Heart right ventricle (tissue), 16 donors: ENCODE measurements at regions not wholly inside any gene's neighbourhood (a gene's known extent, or its start where the extent isn't known, plus 50 kb on each side); places are given as distances from the start of the nearest gene placed in this dataset.

ENCODE experiments used
- ATAC-seq, 8 donors: fragments of 200-7000 bp; cut with Tn5 transposase; one replicate each; pipeline ENCODE4 v1.9.1; 2020; ENCODE audit warnings: mild to moderate bottlenecking in 8 of 8, moderate library complexity in 8 of 8, moderate number of reproducible peaks in 1 of 8
- DNase-seq, 2 donors: peaks; one replicate each; pipeline ENCODE4 v3.0.0-alpha.2; 2020
- H3K27ac ChIP-seq, 10 donors: fragments of 200-600 bp; sonication (generic) in 2 of 10; one replicate each; pipeline versions ENCODE4 v1.5.0 to v1.8.0; 2020 to 2022; ENCODE audit warnings: mild to moderate bottlenecking in 3 of 10
- H3K27me3 ChIP-seq, 7 donors: fragments of 200-600 bp; one replicate each; pipeline ENCODE4 v1.8.0; 2021 to 2022; ENCODE audit warnings: mild to moderate bottlenecking in 2 of 7
- H3K36me3 ChIP-seq, 9 donors: fragments of 200-600 bp; sonication (generic) in 1 of 9; one replicate each; pipeline versions ENCODE4 v1.5.0 to v1.8.0; 2020 to 2022; ENCODE audit warnings: mild to moderate bottlenecking in 2 of 9
- H3K4me1 ChIP-seq, 9 donors: fragments of 200-600 bp; sonication (generic) in 1 of 9; one replicate each; pipeline versions ENCODE4 v1.5.0 to v1.8.0; 2020 to 2022; ENCODE audit warnings: mild to moderate bottlenecking in 4 of 9
- H3K4me3 ChIP-seq, 10 donors: fragments of 200-600 bp; sonication (generic) in 2 of 10; one replicate each; pipeline versions ENCODE4 v1.5.0 to v1.8.0; 2020 to 2022; ENCODE audit warnings: mild to moderate bottlenecking in 7 of 10, moderate library complexity in 2 of 10
- H3K9me3 ChIP-seq, 11 donors: fragments of 200-600 bp in 10 of 11; sonication (generic) in 2 of 11; one replicate each; pipeline versions ENCODE4 v1.5.0 to v1.8.0; 2013 to 2022; ENCODE audit warnings: mild to moderate bottlenecking in 2 of 11, control low read depth in 1 of 11, moderate library complexity in 1 of 11
- WGBS, 2 donors: extraction: QIAGEN DNeasy Blood & Tissue Kit; methylation state at CpG; one replicate each; pipeline ENCODE4 v1.1.7; 2013; ENCODE audit warnings: inconsistent platforms in 1 of 2; 5-methylcytosine and 5-hydroxymethylcytosine counted together
- intact Hi-C, 10 donors: fragments of 100-400 bp; cut with DNase I; formaldehyde crosslinking; loops; one replicate each; pipeline versions ENCODE4 v1.11.1 to v1.14.2; 2022
- TF ChIP-seq, protein P1 (sequence below), 9 donors: fragments of 200-600 bp; sonication (generic) in 2 of 9; IDR thresholded peaks; one replicate each; pipeline versions ENCODE4 v1.5.0 to v1.8.0; 2021 to 2022; ENCODE audit warnings: antibody characterized with exemption in 9 of 9, mild to moderate bottlenecking in 5 of 9, moderate library complexity in 1 of 9
- donor health status: Arrhythmogenic right ventricular cardiomyopathy.
- donor health status: ischemic (EF 13 %, LVEDD 7.1; RV severe dilation, severe dysfunction).
- donor health status: healthy with polysubstance abuse.
- donor health status: DM: no; HTN: yes; CAD: no.
- donor health status: DM: no; HTN: no; CAD: no.
- donor health status: ischemic (EF 25% LVEDD 6.9; RV normal size, moderate dysfunction).
- donor health status: ischemic (EF 25% LVEDD 5.7; RV mildly dilated, moderate dysfunction).
- donor health status: healthy.
- donor health status: DM: yes; HTN: yes; CAD: no.
- donor health status: Ischemic cardiomyopathy.
- donor health status: ischemic (EF 35%, LVEDD 5.7; RV mildly dilated, moderate dysfunction).
- donor health status: nonischemic (EF 11% LVEDD 7.7; RV severe dilation, severe dysfunction).
- donor health status: DM: yes; HTN: yes; CAD: no.
- donor health status: PGD.
- donor health status: ischemic (EF 29% LVEDD 5.4; RV normal size, mild dysfunction).
- donor health status: nonischemic (EF 23%, LVEDD 6.1; RV moderate dilation, normal function).

DNA sequence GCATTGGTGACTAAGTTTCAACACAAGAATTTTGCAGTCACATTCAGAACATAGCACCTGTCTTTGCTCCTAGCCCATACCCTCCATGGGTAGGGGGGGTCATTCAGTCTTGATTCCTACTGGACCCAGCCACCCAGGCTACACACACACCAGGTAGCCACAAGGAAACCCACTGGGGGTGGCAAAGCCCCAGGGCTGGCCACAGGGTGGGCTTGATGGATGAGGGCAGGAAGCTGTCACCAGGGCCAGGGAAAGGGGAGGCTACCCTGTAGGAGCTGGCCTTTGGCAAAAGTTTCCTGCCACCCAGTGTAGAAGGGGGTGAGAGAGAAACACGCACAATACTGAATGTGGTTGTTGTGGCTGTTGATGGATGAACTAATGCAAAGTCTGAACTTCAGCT, 74.5 kb upstream of the NKX1-1 start:
- Histone ChIP-seq H3K36me3 (no peaks in the 10 kb centered on the region), H3K4me3 (no peak overlapping the region), H3K27me3 (peaks cover 0 to 3% (median 0%) of the 10 kb centered on the region in 7 donors), H3K9me3 (peaks cover 0 to 64% (median 29%) of the 10 kb centered on the region in 11 donors), H3K4me1 (no peaks in the 10 kb centered on the region), H3K27ac (no peak overlapping the region)
- DNase-seq: no peak
- no peak for ATAC-seq
- intact Hi-C loops: no loop called here
- TF ChIP-seq, protein P1, sequence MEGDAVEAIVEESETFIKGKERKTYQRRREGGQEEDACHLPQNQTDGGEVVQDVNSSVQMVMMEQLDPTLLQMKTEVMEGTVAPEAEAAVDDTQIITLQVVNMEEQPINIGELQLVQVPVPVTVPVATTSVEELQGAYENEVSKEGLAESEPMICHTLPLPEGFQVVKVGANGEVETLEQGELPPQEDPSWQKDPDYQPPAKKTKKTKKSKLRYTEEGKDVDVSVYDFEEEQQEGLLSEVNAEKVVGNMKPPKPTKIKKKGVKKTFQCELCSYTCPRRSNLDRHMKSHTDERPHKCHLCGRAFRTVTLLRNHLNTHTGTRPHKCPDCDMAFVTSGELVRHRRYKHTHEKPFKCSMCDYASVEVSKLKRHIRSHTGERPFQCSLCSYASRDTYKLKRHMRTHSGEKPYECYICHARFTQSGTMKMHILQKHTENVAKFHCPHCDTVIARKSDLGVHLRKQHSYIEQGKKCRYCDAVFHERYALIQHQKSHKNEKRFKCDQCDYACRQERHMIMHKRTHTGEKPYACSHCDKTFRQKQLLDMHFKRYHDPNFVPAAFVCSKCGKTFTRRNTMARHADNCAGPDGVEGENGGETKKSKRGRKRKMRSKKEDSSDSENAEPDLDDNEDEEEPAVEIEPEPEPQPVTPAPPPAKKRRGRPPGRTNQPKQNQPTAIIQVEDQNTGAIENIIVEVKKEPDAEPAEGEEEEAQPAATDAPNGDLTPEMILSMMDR (IDR thresholded peaks at IDR 0.05): no peak
- 83 to 89% methylated on average over 1 of the region's 1 CpG for whole genome bisulfite sequencing, 2 donors

DNA sequence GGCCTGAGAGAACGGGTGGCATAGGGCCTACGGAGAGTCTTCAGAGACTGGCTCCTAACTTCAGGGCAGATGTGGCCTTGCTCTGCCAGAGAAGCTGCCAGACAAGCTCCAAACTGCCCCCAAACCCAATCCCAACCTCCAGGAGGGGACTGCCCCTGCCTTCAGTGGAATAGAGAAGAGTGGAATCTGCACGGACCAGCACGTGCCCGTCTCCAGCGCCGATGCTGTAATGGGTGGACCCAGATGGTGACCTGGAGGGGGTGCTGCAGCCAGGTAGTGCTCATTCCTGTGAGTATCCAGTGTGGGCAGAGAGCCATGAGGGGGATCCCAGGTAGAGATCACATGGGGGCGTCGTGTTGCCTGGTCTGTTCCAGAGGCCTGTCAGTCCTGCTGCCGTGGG, 73.2 kb upstream of the NKX1-1 start:
- 91 to 94% methylated on average over 10 of the region's 10 CpGs for WGBS, 2 donors

DNA sequence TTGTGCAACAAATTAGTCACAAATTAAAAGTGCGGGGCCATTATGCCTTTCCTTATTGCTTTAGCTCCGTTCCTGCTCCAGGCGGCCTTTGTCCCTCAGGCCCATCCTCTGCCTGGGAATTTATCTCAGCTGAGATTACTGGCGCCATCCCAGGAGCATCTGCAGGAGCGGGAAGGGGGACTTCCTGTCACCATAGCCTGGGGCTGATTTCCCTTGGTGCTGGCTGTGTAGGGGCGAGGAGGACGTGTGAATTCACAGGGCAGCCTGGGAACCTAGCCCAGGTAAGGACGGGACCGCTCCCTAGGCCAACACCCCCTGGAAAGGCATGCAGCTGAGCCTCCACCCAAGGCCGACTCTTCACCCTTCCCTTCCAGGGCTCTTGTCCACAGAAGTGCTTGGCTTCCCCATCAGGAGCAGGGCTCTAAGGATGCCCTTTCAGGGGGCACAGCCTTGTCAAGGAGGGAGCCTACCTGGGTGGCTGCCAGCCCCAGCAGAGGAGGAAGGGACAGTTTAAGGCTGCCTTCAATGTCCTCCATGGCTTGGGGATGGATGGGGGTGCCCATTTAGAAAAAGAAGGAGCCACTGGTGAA, 72.6 kb upstream of the NKX1-1 start:
- H3K4me3 ChIP-seq: no peak overlapping the region
- H3K27ac ChIP-seq: no peak overlapping the region
- 33 to 41% methylated on average over 9 to 10 of the region's 10 CpGs for WGBS, 2 donors
- intact Hi-C loops: no loop called here
- H3K9me3 ChIP-seq: peaks cover 0 to 48% (median 24%) of the 10 kb centered on the region in 11 donors
- DNase-seq (no peak), ATAC-seq (no peak)
- no peaks in the 10 kb centered on the region for H3K4me1 ChIP-seq
- TF ChIP-seq, protein P1 (IDR thresholded peaks at IDR 0.05): no peak
- peaks cover 0 to 11% (median under 1%) of the 10 kb centered on the region in 7 donors for H3K27me3 ChIP-seq
- H3K36me3 ChIP-seq: no peaks in the 10 kb centered on the region

More for the DNA sequence above, 73.2 kb upstream of the NKX1-1 start:
- Histone ChIP-seq H3K4me3 (no peak overlapping the region), H3K36me3 (no peaks in the 10 kb centered on the region), H3K27me3 (peaks cover 0 to 5% (median 0%) of the 10 kb centered on the region in 7 donors), H3K27ac (no peak overlapping the region), H3K9me3 (peaks cover 0 to 51% (median 24%) of the 10 kb centered on the region in 11 donors), H3K4me1 (no peaks in the 10 kb centered on the region)
- DNase-seq (no peak), ATAC-seq (no peak)
- TF ChIP-seq, protein P1 (IDR thresholded peaks at IDR 0.05): no peak
- intact Hi-C loops: no loop called here

DNA sequence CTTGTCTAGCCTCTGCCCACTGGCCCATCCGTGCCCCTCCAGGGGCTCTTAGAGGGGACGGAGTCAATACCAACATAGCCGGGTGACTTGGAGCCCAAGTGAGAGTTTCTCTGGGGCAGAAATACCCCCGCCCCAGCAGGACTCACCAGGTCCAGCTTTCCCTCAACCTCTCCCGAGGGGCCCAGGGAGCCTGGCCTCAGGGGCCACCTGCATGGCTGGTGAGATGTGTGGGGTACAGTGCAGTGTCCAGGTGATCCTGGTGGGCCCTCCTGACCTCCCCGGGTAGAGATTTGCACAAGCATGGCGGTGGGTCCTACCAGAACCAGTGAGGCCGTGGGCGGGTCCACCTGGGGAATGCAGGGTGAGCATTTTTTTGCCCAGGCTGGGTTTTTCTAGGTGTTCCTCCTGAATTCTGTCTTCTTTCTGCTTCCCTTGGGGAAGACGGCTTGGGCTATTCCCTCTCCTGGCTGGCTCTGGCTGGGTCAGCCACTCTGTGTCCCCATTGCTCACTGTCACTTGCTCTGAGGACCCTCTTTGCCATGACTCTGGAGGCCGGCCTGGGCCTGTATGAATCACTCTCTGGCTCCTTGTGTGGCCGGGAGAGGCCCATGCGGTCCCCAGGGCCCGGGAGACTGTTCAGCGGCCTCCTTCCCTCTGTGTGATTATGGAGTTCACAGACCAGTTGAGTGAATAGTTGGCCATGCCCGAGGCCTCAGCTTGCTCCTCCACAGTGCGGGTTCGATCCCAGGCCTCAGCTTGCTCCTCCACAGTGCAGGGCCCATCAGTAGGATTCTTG, 71.0 kb upstream of the NKX1-1 start:
- ATAC-seq (no peak), DNase-seq (no peak)
- H3K9me3 ChIP-seq: peaks cover 0 to 33% (median 24%) of the 10 kb centered on the region in 11 donors
- WGBS, 2 donors: 90 to 91% methylated on average over 18 of the region's 18 CpGs
- TF ChIP-seq, protein P1 (IDR thresholded peaks at IDR 0.05): no peak
- no peak overlapping the region for H3K4me3 ChIP-seq
- peaks cover 4 to 27% (median 15%) of the 10 kb centered on the region in 7 donors for H3K27me3 ChIP-seq
- intact Hi-C loops: no loop called here
- peaks cover 0 to 3% (median 0%) of the 10 kb centered on the region in 9 donors for H3K4me1 ChIP-seq
- no peak overlapping the region for H3K27ac ChIP-seq
- no peaks in the 10 kb centered on the region for H3K36me3 ChIP-seq
